SK-N-MC (cell line): ENCODE measurements at regions not wholly inside any gene's neighbourhood (a gene's known extent, or its start where the extent isn't known, plus 50 kb on each side); places are given as distances from the start of the nearest gene placed in this dataset.

Experiments used
- EZH2 ChIP-seq: fragments of 200-600 bp; sonication (generic); IDR thresholded peaks from one replicate; pipeline ENCODE4 v1.6.1; 2017; ENCODE audit warnings: antibody characterized with exemption
- FOXP2 ChIP-seq: optimal IDR thresholded peaks from 2 replicates; pipeline ENCODE3; 2011; ENCODE audit warnings: mild to moderate bottlenecking, moderate library complexity; ENCODE audit not compliant: insufficient read depth; ENCODE audit errors: extremely low read length, control extremely low read depth
- POLR2AphosphoS5 ChIP-seq: IDR thresholded peaks from 2 replicates; pipeline ENCODE4 v1.6.1; 2012; ENCODE audit warnings: mild to moderate bottlenecking, low read depth, low read length, borderline replicate concordance

GRCh38 chr3:25354071-25354470 is 74.0 kb upstream of the RARB start:
- TF ChIP-seq POLR2AphosphoS5 (no peak), EZH2 (no peak), FOXP2 (no peak)
